ENCODE measurements at regions not wholly inside any gene's neighbourhood (a gene's known extent, or its start where the extent isn't known, plus 50 kb on each side); places are given as distances from the start of the nearest gene placed in this dataset.

GRCh38 chr11:115895594-115895993 is 391.4 kb upstream of the CADM1 start:
- POLR2A ChIA-PET: no interaction called here
- DNase-seq (ENCODE audit: low read depth, low spot score): no peak
- H3K9me3 ChIP-seq (ENCODE audit: control insufficient read depth, insufficient read depth, low read length): no peaks in the 10 kb centered on the region
- no peak overlapping the region for H3K27ac ChIP-seq (ENCODE audit: low read depth, low read length)
- no peak overlapping the region for H3K4me3 ChIP-seq (ENCODE audit: low read depth, low read length)
- no peak for TF ChIP-seq CTCF (IDR thresholded peaks at IDR 0.05; ENCODE audit: low read depth, low read length)
- CTCF ChIA-PET: no interaction called here
- peaks cover 5% of the 10 kb centered on the region for H3K27me3 ChIP-seq (ENCODE audit: control insufficient read depth, insufficient read depth, low read length)

- ChIA-PET POLR2A (no interaction called here), CTCF (no interaction called here)
- no peak for TF ChIP-seq CTCF (IDR thresholded peaks at IDR 0.05; ENCODE audit: low read depth, low read length)
- Histone ChIP-seq H3K4me3 (ENCODE audit: low read depth, low read length) (no peak overlapping the region), H3K9me3 (ENCODE audit: control insufficient read depth, insufficient read depth, low read length) (no peaks in the 10 kb centered on the region), H3K27ac (ENCODE audit: low read depth, low read length) (no peak overlapping the region), H3K27me3 (ENCODE audit: control insufficient read depth, insufficient read depth, low read length) (peaks cover 7% of the 10 kb centered on the region)
- DNase-seq (ENCODE audit: low read depth, low spot score): no peak
Observed at GRCh38 chr11:115894176-115894575, 390.0 kb upstream of the CADM1 start.

GRCh38 chr11:115893461-115894099 is 389.4 kb upstream of the CADM1 start:
- Histone ChIP-seq H3K27ac (ENCODE audit: low read depth, low read length) (no peak overlapping the region), H3K27me3 (ENCODE audit: control insufficient read depth, insufficient read depth, low read length) (peaks cover 7% of the 10 kb centered on the region), H3K4me3 (ENCODE audit: low read depth, low read length) (no peak overlapping the region), H3K9me3 (ENCODE audit: control insufficient read depth, insufficient read depth, low read length) (no peaks in the 10 kb centered on the region)
- POLR2A ChIA-PET: no interaction called here
- no peak for TF ChIP-seq CTCF (IDR thresholded peaks at IDR 0.05; ENCODE audit: low read depth, low read length)
- no peak for DNase-seq (ENCODE audit: low read depth, low spot score)
- CTCF ChIA-PET: interaction anchor here (0.6 to 1.0 kb wide), 3 partner anchors 9 to 332 kb away, joined by 3 to 4 read pairs (median 3); no protein-coding TSS in a partner anchor

- DNase-seq (ENCODE audit: low read depth, low spot score): no peak
- ChIA-PET CTCF (no interaction called here), POLR2A (no interaction called here)
- H3K4me3 ChIP-seq (ENCODE audit: low read depth, low read length): no peak overlapping the region
- H3K9me3 ChIP-seq (ENCODE audit: control insufficient read depth, insufficient read depth, low read length): no peaks in the 10 kb centered on the region
- H3K27me3 ChIP-seq (ENCODE audit: control insufficient read depth, insufficient read depth, low read length): peaks cover 7% of the 10 kb centered on the region
- TF ChIP-seq CTCF (IDR thresholded peaks at IDR 0.05; ENCODE audit: low read depth, low read length): no peak
- H3K27ac ChIP-seq (ENCODE audit: low read depth, low read length): no peak overlapping the region
Observed at GRCh38 chr11:115892016-115892415, 387.8 kb upstream of the CADM1 start.

GRCh38 chr11:115891581-115891980 is 387.4 kb upstream of the CADM1 start:
- ChIA-PET POLR2A (no interaction called here), CTCF (no interaction called here)
- H3K4me3 ChIP-seq (ENCODE audit: low read depth, low read length): no peak overlapping the region
- peaks cover 7% of the 10 kb centered on the region for H3K27me3 ChIP-seq (ENCODE audit: control insufficient read depth, insufficient read depth, low read length)
- TF ChIP-seq CTCF (IDR thresholded peaks at IDR 0.05; ENCODE audit: low read depth, low read length): no peak
- DNase-seq (ENCODE audit: low read depth, low spot score): no peak
- no peaks in the 10 kb centered on the region for H3K9me3 ChIP-seq (ENCODE audit: control insufficient read depth, insufficient read depth, low read length)
- no peak overlapping the region for H3K27ac ChIP-seq (ENCODE audit: low read depth, low read length)
